Tongue (tissue), 1 donor: ENCODE measurements at regions not wholly inside any gene's neighbourhood (a gene's known extent, or its start where the extent isn't known, plus 50 kb on each side); places are given as distances from the start of the nearest gene placed in this dataset.

Source experiments
- DNase-seq: peaks from one replicate; pipeline ENCODE4 v3.0.0-alpha.2; 2015

DNA sequence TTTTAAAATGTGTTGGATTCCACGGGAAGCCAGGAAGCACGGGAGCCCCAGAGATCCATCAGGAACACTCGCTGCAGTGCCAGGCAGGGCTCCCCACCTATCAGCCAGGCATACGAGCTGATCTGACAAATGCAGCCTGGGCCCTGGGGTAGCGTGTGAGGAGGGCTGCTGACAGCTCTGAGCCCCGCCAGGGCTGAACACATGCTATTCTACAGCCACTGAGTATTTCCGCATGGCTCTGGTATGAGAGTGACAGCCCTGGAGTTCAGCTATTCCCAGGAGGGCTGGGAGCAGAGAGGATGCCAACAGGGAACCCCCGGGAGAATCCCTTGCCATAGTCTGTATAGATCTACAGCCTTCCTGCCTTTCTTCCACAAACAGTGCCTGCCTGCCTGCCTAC, 237.3 kb upstream of the ZMIZ1 start:
- peak; percentile 59 for DNase-seq

DNA sequence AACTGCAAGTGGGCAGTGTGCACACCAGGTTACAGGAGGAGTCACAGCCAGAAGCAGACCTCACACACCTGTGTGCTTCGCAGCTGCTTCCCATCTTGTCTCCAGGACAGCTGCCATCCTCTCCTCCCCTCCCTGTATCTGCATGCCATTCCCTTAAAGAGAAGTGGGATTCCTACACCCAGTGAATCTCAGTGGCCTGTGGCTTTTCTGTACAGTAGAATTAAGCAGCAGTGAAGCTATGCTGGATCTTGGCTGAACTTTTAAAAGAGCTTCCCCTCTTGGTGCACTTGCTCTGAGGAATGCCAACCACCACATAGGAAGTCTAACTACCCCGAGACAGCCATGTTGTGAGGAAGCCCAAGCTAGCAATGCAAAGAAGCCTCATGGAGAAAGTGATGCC, 236.5 kb upstream of the ZMIZ1 start:
- DNase-seq, result no peak

DNA sequence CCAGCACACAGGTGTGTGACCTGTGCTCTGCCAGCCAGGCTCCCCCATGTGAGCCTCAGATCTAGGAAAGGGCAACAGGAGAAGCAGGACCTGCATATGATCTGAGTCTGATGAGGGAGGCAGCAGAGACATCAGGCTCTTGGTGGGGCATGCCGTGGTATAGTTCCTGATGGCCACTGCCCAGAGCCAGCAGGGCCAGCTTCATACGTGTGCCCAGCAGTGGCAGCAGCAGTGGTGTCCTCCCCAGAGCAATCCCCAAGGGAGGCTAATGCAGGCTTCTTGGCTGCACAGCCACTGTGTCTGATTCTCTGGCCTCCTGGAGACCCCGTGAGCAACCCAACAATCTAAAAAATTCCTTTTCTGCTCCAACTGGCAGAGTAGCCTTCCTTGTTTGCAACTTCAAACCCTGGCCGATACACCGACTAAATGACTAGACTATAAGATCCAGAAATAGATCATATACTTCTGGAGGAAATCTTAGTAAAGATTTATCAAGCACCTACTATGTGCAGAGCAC, 230.6 kb upstream of the ZMIZ1 start:
- DNase-seq, result no peak

DNA sequence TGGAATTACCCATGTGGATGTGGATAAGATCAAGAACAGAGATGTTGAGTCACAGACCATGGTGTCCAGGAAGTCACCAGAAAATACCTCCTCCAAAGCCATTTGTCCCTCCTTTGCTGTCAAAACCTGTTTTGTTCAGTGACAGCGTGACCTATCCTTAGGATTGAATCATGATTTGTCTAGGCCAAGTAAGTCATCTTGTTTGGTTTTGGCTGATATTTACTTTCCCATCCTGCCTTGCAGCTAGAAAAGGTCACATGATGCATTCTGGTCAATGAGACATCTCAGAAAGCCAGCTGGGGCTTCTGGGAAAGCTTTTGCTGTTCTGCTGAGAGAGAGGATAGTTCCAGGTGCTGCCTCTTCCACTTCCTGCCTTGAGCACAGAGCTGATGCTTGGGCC, 225.3 kb upstream of the ZMIZ1 start:
- no peak for DNase-seq

DNA sequence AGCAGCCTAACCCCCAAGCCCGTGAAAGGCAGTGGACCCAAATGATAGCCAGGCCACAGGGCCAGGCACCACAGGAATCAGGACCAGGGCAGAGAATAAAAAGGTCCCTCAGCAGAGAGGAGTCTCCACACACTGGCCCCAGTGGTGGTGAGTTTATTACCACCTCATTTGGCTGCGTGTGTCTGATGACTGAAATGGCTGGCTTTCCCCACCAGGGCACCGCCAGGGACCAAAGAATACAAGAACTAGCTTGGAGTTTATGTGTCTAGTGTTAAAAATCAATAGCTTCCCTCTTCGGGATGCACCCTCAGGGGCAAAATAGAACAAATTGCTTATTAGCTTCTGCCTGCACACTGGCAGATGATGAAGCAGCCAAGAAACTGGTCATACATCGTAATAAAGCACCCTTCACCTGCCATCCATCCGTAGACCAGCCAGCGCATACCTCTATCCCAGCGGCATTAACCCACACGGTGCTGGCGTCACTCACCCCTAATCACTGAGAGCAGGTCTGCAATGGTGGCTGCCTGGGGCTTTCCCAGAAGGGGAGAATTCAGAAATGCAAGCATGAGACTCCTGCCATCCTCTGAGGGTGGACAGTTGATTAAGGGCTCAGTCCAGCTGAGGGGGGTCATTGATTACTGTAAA, 223.7 kb upstream of the ZMIZ1 start:
- no peak for DNase-seq

DNA sequence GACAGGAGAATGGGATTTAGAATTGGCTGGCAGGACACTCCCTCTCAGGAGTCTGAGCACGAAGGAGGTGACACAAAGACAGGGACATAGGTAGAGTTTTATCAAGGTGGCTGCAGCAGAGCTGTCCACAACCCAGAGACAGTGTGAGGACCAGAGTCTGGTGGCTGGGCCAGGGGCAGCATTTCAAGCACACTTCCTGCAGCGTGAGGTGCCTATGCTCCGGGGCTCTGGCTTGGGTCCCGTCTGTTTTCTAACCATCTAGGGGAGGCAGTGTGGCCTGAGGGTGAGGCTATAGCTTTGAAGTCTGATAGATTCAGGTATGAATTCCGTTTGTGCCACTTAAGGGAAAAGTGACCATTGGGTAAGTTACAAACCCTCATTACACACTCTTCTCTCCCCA, 222.7 kb upstream of the ZMIZ1 start:
- no peak for DNase-seq

DNA sequence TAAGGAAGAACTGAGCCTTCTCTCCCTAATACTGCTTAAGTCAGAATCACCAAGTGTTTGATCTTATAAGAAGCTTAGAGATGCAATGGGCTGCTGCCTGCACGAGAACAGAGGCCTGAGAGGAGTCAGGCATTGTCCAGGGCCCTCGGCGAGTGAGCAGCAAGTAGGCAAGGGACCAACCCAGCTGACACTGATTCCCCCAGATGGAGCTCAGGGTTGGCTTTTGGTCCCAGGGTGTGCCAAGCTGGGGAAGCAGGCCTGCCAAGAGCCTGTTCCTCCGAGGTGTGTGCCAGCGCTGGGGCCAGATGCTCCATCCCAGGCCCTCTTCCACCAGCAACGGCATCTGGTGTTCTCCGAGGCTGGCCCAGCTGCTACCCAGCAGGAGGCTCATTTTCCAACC, 222.0 kb upstream of the ZMIZ1 start:
- peak; percentile 90 for DNase-seq

DNA sequence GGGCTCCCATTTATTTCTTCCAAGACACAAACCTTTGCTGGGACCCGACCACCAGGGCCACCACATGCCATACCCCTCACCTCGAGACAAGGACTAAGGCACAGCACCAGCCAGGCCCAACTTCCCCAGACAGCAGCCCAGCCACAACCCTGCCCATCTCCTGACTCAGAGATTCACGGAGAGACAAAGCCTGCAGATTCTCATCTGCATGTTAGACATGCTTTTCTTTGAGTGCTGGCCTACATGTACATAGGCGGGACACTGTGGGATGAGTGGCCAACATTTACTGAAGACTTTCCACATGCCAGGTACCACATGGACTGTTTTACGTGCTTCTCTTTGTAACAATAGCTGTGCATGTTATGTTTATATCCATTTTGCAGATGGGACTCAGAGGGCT, 221.3 kb upstream of the ZMIZ1 start:
- no peak for DNase-seq

DNA sequence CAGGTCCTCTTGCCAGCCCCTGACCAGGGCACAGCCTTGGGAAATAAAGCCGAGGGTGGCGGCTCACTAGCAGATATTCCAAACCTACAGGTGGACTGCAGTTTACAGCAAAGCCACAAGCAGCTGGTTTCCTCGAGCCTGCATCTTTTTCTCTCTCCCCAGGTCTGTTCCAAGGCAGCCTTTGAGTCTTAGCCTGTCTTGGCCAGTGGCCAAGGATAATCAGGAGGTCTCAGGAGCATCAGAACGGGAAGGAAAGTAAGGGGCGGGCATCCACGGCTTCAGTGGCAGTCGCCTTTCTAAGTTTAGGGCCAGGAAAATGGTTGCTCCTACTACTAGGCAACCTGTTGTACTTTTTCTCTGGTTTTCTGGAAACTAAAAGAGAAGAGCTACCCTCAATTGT, 219.7 kb upstream of the ZMIZ1 start:
- peak; percentile 63 for DNase-seq

DNA sequence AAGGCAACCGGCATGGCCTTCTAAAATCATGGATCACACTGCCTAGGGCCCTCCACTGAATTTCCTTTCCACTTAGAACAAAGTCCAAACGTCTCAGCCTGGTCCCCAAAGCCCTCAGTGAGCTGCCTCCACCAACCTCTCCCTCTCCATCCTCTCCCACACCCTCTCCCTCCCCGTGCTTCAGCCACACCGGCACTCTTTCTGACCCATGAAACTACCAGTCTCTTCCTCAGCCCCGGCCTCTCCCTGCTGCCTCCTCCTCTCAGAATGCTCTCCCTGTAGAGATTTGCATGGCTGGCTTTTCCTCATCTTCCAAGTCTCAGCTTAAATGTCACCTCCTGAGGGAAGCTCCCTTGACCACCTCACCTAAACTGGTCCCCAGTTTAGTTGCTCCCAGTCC, 219.0 kb upstream of the ZMIZ1 start:
- DNase-seq, result no peak

DNA sequence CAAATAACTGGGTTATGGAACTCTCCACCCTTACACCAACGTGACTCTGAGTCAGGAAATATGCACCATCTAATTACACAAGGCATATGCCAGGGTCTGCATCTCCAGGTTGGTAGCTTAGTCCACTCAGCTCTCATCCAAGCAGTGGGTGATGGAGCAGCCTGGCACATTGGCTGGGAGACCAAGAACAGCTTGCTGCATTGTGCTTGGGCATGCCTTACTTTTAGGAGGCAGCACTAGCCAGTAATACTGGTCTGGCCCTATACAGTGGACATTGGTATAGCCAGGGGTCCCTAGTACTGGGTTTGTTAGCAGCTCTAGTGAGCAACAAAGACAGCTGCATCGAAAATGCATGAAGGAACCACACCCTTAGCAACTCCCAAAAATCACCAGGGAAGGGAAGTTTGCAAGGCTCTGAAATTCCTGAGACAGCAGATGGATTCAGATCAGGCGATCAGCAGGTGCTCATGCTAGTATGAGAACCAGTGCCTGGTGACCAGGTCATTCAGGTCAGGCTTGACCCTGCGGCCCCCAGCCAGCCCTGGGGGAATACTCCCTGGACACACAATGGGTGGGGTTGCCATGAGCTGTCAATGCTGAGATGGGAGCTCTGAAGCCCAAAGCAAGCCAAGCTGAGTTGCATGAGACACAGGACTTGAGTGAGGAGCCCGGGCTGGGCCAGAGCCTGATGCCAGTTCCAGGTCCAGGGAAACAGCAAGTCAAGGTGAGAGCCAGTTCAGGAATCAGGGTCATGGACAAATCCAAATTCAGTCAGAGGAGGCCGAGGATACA, 217.9 kb upstream of the ZMIZ1 start:
- DNase-seq, result peak; percentile 71

DNA sequence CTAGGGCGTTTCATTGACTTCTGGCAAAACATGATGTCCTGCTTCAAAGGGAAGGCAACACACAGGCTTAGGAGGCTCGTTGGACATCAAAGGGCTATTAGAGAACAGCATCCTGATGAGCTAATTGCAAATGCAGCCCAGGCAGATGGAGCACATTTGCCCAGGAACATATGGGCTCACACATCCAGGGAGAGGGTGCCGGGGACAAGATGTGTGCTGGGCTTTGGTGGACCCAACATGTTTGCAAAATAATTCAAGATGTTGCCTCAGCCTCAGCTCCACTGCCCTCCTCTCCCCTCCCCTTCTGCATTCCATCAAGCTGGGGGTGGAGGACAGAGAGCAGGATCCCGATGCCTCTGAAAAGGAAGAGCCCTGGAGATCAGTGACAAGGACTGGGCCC, 217.1 kb upstream of the ZMIZ1 start:
- DNase-seq, result no peak

DNA sequence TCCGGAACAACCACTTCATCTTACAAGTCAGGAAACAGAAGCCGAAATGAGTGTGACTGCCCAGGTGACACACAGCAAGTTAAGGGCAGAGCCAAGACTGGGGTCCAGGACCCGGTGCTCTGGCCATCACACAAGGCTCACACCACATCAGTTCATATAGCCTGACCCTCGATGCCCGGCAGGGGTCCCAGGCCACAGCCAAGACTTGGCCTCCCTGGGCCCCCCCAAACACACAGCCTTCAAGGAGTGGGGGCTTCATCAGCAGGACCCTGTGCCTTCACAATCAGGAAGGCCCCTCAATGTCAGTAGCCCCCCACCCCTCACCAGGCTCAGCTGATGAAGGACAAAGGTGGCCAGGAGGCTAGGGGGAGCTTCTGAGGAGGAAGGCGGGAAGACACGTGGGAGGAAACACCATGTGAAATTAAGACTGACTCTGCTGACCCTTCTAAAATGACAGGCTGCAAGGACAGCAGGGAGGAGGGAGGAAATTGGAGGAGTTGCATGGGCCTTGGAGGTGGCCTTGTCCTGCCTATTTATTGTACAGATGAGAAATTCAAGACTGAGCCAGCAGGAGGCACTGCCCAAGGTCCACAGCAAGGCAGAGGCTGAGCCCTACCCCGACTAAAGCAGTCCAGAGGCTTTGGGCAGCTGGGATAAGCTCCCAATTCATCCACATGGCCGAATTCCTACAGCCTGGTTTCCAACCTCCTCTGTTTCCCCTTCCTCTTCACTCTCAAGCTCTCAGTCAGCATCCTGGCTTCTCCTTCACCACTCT, 216.1 kb upstream of the ZMIZ1 start:
- no peak for DNase-seq

DNA sequence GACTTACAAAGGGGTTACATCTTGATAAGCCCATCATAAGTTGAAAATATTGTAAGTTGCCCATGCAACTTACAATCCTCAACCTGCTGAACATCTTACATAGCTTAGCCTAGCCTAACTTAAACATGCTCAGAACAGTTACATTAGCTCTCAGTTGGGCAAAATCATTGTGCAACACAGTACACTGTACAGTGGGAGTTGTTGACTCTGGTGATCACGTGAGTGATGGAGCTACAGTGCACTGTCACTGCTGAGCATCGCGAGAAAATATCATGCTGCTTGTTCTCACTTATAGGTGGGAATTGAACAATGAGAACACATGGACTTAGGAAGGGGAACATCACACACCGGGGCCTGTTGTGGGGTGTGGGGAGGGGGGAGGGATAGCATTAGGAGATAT, 214.9 kb upstream of the ZMIZ1 start:
- no peak for DNase-seq

DNA sequence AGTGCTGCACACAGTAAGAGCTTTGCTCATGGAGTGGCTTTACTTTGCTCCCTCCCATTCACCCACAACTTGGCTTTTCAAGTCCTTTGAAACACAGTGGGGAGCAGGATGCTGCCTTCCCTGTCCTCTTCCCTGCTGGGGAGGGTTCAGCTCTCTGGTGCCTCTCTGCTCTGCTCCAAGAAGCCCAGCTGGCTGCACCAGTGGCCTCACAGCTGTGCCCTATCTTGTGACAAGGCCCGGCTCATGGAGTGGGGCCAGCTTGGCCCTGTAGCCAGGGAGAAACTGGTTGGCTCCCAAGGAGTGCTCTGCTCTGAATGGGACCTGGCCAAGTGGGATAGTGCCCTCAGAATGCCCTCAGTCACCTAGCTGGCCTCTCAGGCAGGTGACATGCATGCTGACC, 212.3 kb upstream of the ZMIZ1 start:
- peak; percentile 89 for DNase-seq

DNA sequence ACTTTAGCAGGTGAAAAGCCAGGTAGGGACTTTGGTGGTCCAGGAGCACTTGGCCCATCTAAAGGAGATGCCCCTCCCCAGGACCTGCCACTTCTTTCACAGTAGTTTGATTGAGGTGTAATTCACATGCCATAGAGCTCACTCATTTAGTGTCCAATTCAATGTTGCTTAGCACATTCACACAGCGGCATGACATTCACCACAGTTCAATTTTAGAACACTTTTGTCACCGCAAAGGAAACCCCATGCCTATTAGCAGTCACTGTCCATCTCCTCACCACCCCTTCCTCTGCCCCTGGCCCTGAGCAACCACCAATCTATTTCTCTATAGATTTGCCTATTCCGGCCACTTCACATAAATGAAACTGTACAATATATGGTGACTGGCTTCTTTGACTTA, 211.6 kb upstream of the ZMIZ1 start:
- no peak for DNase-seq

DNA sequence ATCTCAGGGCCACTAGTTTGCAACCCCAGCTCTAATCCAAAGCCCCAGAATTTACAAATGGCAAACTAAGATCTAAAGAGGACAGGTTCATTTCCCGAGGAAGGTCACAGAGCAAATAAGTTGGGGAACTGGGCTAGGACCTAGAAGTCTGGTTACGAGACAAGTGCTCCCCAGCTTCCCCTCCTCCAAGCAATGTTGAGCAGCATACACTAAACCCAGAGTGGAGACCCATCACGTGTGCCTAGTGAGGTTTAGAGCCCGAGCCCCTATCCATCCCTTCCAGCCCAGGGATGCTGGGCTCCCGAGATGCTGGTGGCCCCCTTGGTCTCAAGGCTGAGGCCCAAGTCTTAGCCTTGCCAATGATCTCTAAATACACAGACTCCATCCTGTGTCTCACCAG, 209.5 kb upstream of the ZMIZ1 start:
- no peak for DNase-seq

DNA sequence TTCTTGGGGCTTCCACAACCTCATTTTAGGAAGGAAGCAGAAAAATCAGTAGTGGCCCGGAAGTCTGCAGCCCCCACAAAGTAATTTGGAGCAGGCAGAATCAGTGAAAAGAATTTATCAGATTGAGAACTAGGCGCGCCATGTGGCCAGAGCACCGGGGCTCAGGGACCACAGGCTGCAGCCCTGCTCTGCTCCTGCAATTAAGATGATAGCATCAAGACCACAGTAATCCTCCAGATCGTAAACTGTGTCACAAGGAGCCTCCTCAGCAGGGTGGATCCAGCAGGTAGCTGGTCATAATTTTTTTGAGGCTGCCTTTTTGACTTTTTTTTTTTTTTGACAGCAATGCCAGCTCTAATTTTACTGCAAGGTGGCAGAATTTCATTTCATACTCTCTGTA, 209.0 kb upstream of the ZMIZ1 start:
- no peak for DNase-seq

DNA sequence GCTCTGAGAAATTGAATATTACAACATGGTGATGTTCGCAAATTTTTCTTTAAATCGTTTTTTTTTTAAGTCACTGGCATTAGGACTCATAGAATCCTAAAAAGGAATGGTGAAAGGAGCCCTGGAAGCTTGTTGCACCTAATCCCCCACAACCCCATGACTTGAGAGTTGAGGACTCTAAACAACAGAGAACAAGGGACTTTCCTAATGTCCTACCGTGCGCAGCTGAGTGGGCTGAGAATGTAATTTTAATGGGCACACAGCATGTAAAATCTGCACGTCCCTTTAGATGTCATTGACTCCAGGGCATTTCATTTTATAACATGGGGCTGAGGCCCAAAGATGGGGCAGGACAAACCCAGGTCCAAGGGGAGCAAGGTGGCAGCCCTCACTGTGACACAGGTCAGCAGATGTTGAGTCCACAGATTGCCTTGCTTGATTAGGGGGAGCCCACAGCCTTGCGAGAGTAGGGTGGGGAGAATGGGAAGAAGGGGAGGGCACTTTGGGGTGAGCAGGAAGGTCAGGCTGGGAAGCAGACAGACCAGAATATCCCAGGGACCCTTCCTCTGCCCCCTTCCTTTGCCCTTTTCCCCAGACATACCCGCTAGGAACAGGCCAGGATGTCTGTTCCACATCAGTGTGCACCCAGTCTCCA, 208.4 kb upstream of the ZMIZ1 start:
- no peak for DNase-seq

DNA sequence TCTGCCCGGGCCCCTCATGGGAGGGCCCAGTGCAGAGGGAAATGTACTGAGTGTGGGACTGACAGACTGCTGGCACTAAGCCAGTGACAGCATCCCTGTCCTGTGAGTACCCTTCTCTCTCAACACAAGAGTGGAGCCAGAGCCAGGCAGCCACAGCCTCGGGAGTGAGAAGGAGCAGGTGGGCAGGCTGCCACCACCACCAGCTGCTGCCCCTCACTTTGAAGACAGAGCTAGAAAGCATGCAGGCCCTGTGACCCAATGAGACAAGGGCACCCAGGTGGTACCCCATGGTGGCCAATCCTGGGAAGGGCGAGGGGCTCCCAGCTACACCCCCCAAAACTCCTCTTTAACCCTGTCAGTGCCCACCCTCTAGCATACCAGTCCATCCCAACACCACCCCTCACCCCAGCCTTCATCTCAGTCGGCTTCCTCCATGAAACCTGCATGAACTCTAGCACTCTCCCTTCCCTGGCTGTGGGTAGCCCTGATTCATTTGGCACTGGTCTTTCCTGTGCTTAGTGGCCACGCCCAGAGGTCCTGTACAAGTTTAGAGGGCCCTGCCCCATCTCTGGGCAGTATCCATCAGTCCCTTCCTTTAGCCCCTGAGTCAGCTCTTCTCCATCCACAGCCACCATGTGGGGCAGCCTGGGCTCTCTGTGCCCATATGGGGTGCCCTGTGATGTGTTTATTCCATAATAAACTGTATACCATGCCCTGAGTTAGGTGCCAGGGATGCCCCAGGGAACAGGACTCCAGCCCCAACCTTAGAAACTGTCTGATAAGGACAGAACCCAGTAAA, 207.0 kb upstream of the ZMIZ1 start:
- peak; percentile 90 for DNase-seq

DNA sequence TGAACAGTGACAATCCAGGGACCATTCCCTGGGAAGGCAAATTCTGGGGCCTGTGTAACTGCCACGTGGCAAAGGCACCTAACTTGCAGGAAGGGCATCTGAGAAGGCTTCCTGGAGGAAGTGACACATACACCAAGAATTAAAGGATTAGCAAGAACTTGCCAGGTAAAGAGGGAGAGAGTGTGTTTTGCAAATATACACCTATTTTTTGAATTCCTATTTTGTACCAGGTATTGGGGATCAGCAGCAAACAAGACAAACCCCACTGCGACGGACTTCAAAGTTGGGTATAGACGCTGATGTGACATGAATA, 206.5 kb upstream of the ZMIZ1 start:
- no peak for DNase-seq
